ENCODE measurements at regions not wholly inside any gene's neighbourhood (a gene's known extent, or its start where the extent isn't known, plus 50 kb on each side); places are given as distances from the start of the nearest gene placed in this dataset.

- H3K4me2 ChIP-seq, result no peak overlapping the region
- TF ChIP-seq, protein P1, sequence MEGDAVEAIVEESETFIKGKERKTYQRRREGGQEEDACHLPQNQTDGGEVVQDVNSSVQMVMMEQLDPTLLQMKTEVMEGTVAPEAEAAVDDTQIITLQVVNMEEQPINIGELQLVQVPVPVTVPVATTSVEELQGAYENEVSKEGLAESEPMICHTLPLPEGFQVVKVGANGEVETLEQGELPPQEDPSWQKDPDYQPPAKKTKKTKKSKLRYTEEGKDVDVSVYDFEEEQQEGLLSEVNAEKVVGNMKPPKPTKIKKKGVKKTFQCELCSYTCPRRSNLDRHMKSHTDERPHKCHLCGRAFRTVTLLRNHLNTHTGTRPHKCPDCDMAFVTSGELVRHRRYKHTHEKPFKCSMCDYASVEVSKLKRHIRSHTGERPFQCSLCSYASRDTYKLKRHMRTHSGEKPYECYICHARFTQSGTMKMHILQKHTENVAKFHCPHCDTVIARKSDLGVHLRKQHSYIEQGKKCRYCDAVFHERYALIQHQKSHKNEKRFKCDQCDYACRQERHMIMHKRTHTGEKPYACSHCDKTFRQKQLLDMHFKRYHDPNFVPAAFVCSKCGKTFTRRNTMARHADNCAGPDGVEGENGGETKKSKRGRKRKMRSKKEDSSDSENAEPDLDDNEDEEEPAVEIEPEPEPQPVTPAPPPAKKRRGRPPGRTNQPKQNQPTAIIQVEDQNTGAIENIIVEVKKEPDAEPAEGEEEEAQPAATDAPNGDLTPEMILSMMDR (IDR thresholded peaks at IDR 0.05; ENCODE audit: poor library complexity), result no peak
- no peak for TF ChIP-seq EZH2phosphoT487 (IDR thresholded peaks at IDR 0.05; ENCODE audit: low read depth, severe bottlenecking, unreplicated experiment)
- no peak for TF ChIP-seq EZH2 (IDR thresholded peaks at IDR 0.05; ENCODE audit: borderline replicate concordance)
These were observed 57.5 kb downstream of the CSF2 start for GRCh38 chr5:132130918-132131715.

GRCh38 chr5:132132138-132132537 lies 58.5 kb downstream of the CSF2 start:
- Histone ChIP-seq H3K79me2 (no peaks in the 10 kb centered on the region), H3K9me2 (replicated peaks; ENCODE audit: insufficient read depth) (no peaks in the 10 kb centered on the region), H3K27me3 (no peaks in the 10 kb centered on the region), H3K27ac (no peak overlapping the region), H3K9me3 (ENCODE audit: low read depth) (no peaks in the 10 kb centered on the region), H2AFZ (no peak overlapping the region), H3K4me1 (ENCODE audit: insufficient read depth) (no peaks in the 10 kb centered on the region), H3K36me3 (replicated peaks; ENCODE audit: insufficient read depth, low read depth) (no peaks in the 10 kb centered on the region), H4K20me1 (ENCODE audit: insufficient read depth, poor library complexity, severe bottlenecking) (no peaks in the 10 kb centered on the region), H3K4me3 (no peak overlapping the region), H3K4me2 (no peak overlapping the region)
- WGBS (ENCODE audit: low lambda C conversion rate, missing lambda C conversion rate), result 94% methylated on average over 1 of the region's 1 CpG
- DNase-seq (ENCODE audit: low spot score), result no peak
- TF ChIP-seq EZH2 (IDR thresholded peaks at IDR 0.05; ENCODE audit: borderline replicate concordance) (no peak), EZH2phosphoT487 (IDR thresholded peaks at IDR 0.05; ENCODE audit: low read depth, severe bottlenecking, unreplicated experiment) (no peak)
- TF ChIP-seq, protein P1 (IDR thresholded peaks at IDR 0.05; ENCODE audit: poor library complexity), result no peak

More at GRCh38 chr5:132130918-132131715, 57.5 kb downstream of the CSF2 start:
- Histone ChIP-seq H3K27ac (no peak overlapping the region), H3K4me1 (ENCODE audit: insufficient read depth) (no peaks in the 10 kb centered on the region), H3K27me3 (no peaks in the 10 kb centered on the region), H3K9me3 (ENCODE audit: low read depth) (no peaks in the 10 kb centered on the region), H2AFZ (no peak overlapping the region), H3K9me2 (replicated peaks; ENCODE audit: insufficient read depth) (no peaks in the 10 kb centered on the region), H3K36me3 (replicated peaks; ENCODE audit: insufficient read depth, low read depth) (no peaks in the 10 kb centered on the region), H3K79me2 (no peaks in the 10 kb centered on the region), H3K4me3 (no peak overlapping the region), H4K20me1 (ENCODE audit: insufficient read depth, poor library complexity, severe bottlenecking) (no peaks in the 10 kb centered on the region)
- 82% methylated on average over 5 of the region's 5 CpGs for WGBS (ENCODE audit: low lambda C conversion rate, missing lambda C conversion rate)
- no peak for DNase-seq (ENCODE audit: low spot score)

DNA sequence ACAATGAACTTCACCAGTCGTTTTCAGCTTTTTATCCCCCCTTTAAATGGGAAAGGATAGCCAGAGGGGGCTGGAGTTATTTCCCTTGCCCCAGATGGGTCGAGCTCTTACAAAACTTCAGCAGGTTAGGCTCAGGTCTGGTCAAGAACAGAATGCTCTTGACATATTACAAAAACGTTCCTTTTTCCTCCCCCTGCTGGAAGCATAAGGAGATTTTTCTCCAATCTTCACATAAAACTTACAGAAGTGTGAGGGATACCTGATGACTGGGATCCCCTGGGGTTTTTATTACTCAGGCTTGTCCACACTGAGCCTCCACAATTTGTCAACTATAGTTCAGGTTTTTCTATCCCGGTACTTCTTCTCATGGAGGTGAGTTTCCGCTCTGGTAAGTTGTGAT lies 60.8 kb downstream of the CSF2 start:
- Histone ChIP-seq H2AFZ (no peak overlapping the region), H3K4me3 (no peak overlapping the region), H4K20me1 (ENCODE audit: insufficient read depth, poor library complexity, severe bottlenecking) (no peaks in the 10 kb centered on the region), H3K9me3 (ENCODE audit: low read depth) (no peaks in the 10 kb centered on the region), H3K4me1 (ENCODE audit: insufficient read depth) (no peaks in the 10 kb centered on the region), H3K79me2 (no peaks in the 10 kb centered on the region), H3K4me2 (no peak overlapping the region), H3K36me3 (replicated peaks; ENCODE audit: insufficient read depth, low read depth) (no peaks in the 10 kb centered on the region), H3K27me3 (no peaks in the 10 kb centered on the region), H3K9me2 (replicated peaks; ENCODE audit: insufficient read depth) (no peaks in the 10 kb centered on the region), H3K27ac (no peak overlapping the region)
- TF ChIP-seq EZH2 (IDR thresholded peaks at IDR 0.05; ENCODE audit: borderline replicate concordance), result no peak
- TF ChIP-seq EZH2phosphoT487 (IDR thresholded peaks at IDR 0.05; ENCODE audit: low read depth, severe bottlenecking, unreplicated experiment), result no peak
- TF ChIP-seq, protein P1 (IDR thresholded peaks at IDR 0.05; ENCODE audit: poor library complexity), result peak; percentile 21
- WGBS (ENCODE audit: low lambda C conversion rate, missing lambda C conversion rate), result 58% methylated on average over 5 of the region's 5 CpGs
- DNase-seq (ENCODE audit: low spot score), result no peak
